Upper lobe of right lung (tissue), 1 donor: ENCODE measurements at regions not wholly inside any gene's neighbourhood (a gene's known extent, or its start where the extent isn't known, plus 50 kb on each side); places are given as distances from the start of the nearest gene placed in this dataset.
A peak's percentile ranks its signal among the peaks of the same experiment; 100 is the strongest.

Experiments used
- ATAC-seq: fragments of 200-7000 bp; cut with Tn5 transposase; one replicate; pipeline ENCODE4 v1.9.1; 2020; ENCODE audit warnings: mild to moderate bottlenecking, moderate library complexity
- DNase-seq: peaks from one replicate; pipeline ENCODE4 v3.0.0-alpha.2; 2020
- H3K27ac ChIP-seq: fragments of 200-600 bp; one replicate; pipeline ENCODE4 v1.8.0; 2022
- H3K27me3 ChIP-seq: fragments of 200-600 bp; one replicate; pipeline ENCODE4 v1.8.0; 2022; ENCODE audit warnings: mild to moderate bottlenecking
- H3K36me3 ChIP-seq: fragments of 200-600 bp; one replicate; pipeline ENCODE4 v1.8.0; 2022
- H3K4me1 ChIP-seq: fragments of 200-600 bp; one replicate; pipeline ENCODE4 v1.8.0; 2022
- H3K4me3 ChIP-seq: fragments of 200-600 bp; one replicate; pipeline ENCODE4 v1.8.0; 2022; ENCODE audit warnings: mild to moderate bottlenecking
- H3K9me3 ChIP-seq: fragments of 200-600 bp; one replicate; pipeline ENCODE4 v1.8.0; 2022
- intact Hi-C: fragments of 100-400 bp; cut with DNase I; formaldehyde crosslinking; loops from one replicate; pipeline ENCODE4 v1.11.0; 2022
- TF ChIP-seq, protein P1 (sequence below): fragments of 200-600 bp; IDR thresholded peaks from one replicate; pipeline ENCODE4 v1.8.0; 2022; ENCODE audit warnings: antibody characterized with exemption
- donor health status: DM: no; HTN: yes; CAD: no; lungs with severe emphysema.

DNA sequence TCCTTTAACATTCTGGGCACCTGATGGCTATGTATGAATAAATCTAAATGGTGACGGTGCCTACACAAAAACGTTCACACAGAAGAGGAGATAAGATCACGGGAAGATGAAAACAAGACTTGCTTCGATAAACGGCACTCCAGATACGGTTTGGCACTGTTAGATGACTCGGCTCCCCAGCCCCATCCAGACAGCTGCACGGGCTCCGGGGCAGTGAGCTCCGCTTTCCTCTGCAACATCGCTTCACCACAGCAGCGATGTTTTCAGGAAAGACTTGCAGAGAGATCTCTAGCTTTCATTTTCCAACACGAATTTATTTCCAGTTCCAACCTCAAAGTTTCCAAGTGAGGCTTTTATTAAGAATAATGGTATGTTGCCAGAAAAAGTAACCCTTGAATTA lies 132.1 kb downstream of the KLF6 start:
- intact Hi-C loops: no loop called here
- Histone ChIP-seq H3K4me3 (peak overlapping the region; percentile 27), H3K36me3 (no peaks in the 10 kb centered on the region), H3K27me3 (no peaks in the 10 kb centered on the region), H3K9me3 (no peaks in the 10 kb centered on the region), H3K4me1 (no peaks in the 10 kb centered on the region), H3K27ac (no peak overlapping the region)
- ATAC-seq: no peak
- TF ChIP-seq, protein P1, sequence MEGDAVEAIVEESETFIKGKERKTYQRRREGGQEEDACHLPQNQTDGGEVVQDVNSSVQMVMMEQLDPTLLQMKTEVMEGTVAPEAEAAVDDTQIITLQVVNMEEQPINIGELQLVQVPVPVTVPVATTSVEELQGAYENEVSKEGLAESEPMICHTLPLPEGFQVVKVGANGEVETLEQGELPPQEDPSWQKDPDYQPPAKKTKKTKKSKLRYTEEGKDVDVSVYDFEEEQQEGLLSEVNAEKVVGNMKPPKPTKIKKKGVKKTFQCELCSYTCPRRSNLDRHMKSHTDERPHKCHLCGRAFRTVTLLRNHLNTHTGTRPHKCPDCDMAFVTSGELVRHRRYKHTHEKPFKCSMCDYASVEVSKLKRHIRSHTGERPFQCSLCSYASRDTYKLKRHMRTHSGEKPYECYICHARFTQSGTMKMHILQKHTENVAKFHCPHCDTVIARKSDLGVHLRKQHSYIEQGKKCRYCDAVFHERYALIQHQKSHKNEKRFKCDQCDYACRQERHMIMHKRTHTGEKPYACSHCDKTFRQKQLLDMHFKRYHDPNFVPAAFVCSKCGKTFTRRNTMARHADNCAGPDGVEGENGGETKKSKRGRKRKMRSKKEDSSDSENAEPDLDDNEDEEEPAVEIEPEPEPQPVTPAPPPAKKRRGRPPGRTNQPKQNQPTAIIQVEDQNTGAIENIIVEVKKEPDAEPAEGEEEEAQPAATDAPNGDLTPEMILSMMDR: no peak
- no peak for DNase-seq

DNA sequence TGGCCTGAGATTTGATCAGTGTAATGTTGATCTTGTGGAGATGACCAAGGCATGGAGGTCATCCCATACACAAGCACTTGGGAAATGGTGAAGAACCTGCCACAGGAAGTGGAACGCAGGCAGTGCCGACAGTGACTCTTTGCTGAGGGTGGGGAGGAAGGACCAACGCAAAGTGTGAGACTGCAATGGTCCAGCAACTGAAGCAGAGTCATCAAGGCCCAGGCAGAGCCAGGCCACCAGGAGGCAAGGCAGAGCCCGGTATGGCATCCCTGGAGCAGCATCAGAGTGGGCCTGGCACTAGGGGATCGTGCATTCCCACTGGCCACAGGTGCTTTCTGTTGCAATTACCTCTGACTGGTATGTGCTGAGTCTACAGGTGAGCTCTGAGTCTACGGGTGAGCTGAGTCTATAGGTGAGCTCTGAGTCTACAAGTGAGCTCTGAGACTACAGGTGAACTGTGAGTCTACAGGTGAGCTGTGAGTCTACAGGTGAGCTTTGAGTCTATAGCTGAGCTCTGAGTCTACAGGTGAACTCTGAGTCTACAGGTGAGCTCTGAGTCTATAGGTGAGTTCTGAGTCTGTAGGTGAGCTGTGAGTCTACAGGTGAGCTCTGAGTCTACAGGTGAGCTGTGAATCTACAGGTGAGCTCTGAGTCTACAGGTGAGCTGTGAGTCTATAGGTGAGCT lies 132.9 kb downstream of the KLF6 start:
- intact Hi-C loops: no loop called here
- Histone ChIP-seq H3K27ac (no peak overlapping the region), H3K4me1 (no peaks in the 10 kb centered on the region), H3K4me3 (no peak overlapping the region), H3K9me3 (no peaks in the 10 kb centered on the region), H3K27me3 (no peaks in the 10 kb centered on the region), H3K36me3 (no peaks in the 10 kb centered on the region)
- no peak for DNase-seq
- no peak for ATAC-seq
- TF ChIP-seq, protein P1: no peak

DNA sequence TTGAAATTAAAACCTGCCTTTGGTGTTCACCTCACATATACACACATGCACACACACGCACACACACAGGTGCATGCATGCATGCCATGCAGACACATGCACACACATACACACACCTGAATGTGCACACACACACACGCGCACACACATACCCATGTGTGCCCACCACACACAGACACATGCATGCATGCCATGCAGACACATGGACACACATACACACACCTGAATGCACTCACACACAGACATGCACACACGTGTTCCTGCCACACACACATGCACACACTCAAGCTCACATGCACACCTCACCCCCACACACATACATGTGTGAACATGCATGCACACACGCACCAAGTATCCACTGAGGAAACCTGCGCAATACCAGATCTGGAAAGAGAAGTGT lies 136.4 kb downstream of the KLF6 start:
- Histone ChIP-seq H3K36me3 (no peaks in the 10 kb centered on the region), H3K4me3 (no peak overlapping the region), H3K27ac (no peak overlapping the region), H3K27me3 (no peaks in the 10 kb centered on the region), H3K9me3 (no peaks in the 10 kb centered on the region), H3K4me1 (no peaks in the 10 kb centered on the region)
- peak; percentile 47 for ATAC-seq
- DNase-seq: no peak
- TF ChIP-seq, protein P1: no peak
- intact Hi-C loops: no loop called here

DNA sequence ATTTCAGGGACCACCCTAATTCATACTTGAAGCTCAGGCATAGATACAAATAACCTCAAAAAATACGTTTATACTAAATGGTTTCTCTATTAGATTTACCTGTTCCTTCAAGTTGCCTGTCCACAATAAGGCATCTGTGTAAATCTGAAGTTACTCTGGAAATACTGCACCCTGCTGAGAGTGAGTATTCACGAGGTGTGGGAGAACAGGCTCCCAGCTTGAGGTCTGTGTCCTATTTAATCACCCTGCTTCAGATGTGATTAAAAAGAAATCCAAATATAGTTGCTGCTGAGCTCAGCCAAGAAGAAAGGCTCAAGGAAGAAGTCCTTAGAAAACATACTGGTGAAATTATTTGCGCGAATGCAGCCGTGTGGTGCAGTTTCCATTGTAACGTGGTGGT lies 136.8 kb downstream of the KLF6 start:
- DNase-seq (no peak), ATAC-seq (no peak)
- intact Hi-C loops: no loop called here
- no peaks in the 10 kb centered on the region for H3K4me1 ChIP-seq
- H3K36me3 ChIP-seq: no peaks in the 10 kb centered on the region
- TF ChIP-seq, protein P1: no peak
- H3K27me3 ChIP-seq: no peaks in the 10 kb centered on the region
- no peaks in the 10 kb centered on the region for H3K9me3 ChIP-seq
- H3K27ac ChIP-seq: no peak overlapping the region
- H3K4me3 ChIP-seq: no peak overlapping the region

DNA sequence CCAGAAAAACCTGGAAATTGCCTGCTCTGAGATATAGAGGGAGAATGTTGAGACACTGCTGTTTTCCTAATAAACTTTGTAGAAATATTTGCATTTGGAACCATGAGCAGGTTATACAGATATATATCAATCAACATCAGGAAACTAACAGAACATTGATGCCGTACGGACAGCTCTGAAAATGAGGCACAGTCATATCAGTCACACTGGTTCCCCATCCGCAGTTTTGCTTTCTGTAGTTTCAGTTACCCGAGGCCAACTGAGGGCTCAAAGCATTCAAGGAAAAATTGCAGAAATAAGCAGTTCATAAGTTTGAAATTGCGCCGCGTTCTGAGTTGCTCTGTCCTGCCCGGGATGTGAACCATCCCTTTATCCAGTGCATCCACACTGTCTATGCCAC lies 137.9 kb downstream of the KLF6 start:
- no peak for DNase-seq
- Histone ChIP-seq H3K9me3 (no peaks in the 10 kb centered on the region), H3K36me3 (no peaks in the 10 kb centered on the region), H3K27me3 (no peaks in the 10 kb centered on the region), H3K4me3 (no peak overlapping the region), H3K4me1 (no peaks in the 10 kb centered on the region), H3K27ac (no peak overlapping the region)
- ATAC-seq: no peak
- TF ChIP-seq, protein P1: no peak
- intact Hi-C loops: no loop called here

DNA sequence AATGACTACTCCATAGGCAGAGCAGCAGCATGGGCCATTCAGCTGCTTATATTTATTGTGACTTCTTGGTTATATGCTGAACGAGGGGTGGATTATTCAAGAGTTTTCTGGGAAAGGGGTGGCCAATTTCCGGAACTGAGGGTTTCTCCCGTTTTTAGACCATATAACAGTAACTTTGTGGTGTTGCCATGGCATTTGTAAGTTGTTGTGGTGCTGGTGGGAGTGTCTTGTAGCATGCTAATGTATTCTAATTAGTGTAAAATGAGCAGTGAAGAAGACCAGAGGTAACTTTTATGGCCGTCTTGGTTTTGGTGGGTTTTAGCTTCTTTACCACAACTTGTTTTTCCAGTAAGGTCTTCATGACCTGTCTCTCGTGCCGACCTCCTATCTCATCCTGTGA lies 139.6 kb downstream of the KLF6 start:
- no peak overlapping the region for H3K4me3 ChIP-seq
- no peaks in the 10 kb centered on the region for H3K4me1 ChIP-seq
- ATAC-seq (no peak), DNase-seq (no peak)
- TF ChIP-seq, protein P1: no peak
- no peaks in the 10 kb centered on the region for H3K9me3 ChIP-seq
- no peaks in the 10 kb centered on the region for H3K27me3 ChIP-seq
- H3K27ac ChIP-seq: no peak overlapping the region
- no peaks in the 10 kb centered on the region for H3K36me3 ChIP-seq
- intact Hi-C loops: no loop called here
